HEK293 (cell line): ENCODE measurements at regions not wholly inside any gene's neighbourhood (a gene's known extent, or its start where the extent isn't known, plus 50 kb on each side); places are given as distances from the start of the nearest gene placed in this dataset.

Experiments used
- ZBTB7A ChIP-seq: fragments of 450-650 bp; formaldehyde crosslinking; IDR thresholded peaks from 2 replicates; pipeline ENCODE4 v1.5.1; 2016; ENCODE audit warnings: low read depth, missing biosample characterization, missing genetic modification characterization
- ZFHX2 ChIP-seq: fragments of 450-650 bp; formaldehyde crosslinking; conservative IDR thresholded peaks from 2 replicates; pipeline ENCODE4 v1.5.1; 2016; ENCODE audit warnings: missing biosample characterization, missing genetic modification characterization
- ZNF138 ChIP-seq: fragments of 450-650 bp; formaldehyde crosslinking; IDR thresholded peaks from 2 replicates; pipeline ENCODE4 v1.5.1; 2016; ENCODE audit warnings: missing biosample characterization, missing genetic modification characterization, borderline replicate concordance
- ZNF274 ChIP-seq, 2 experiments: fragments of 200-500 bp in 1 of 2; fragments of 450-650 bp in 1 of 2; sonication (Bioruptor generic) in 1 of 2; formaldehyde crosslinking in 1 of 2; IDR thresholded peaks; 2 replicates each; pipeline versions ENCODE4 v1.5.1 to v1.6.1; 2014 to 2016; ENCODE audit warnings: borderline replicate concordance in 1 of 2, inconsistent platforms in 1 of 2, low read length in 1 of 2, missing biosample characterization in 1 of 2, missing genetic modification characterization in 1 of 2
- ZNF311 ChIP-seq: fragments of 450-650 bp; formaldehyde crosslinking; IDR thresholded peaks from 2 replicates; pipeline ENCODE4 v1.5.1; 2017; ENCODE audit warnings: missing biosample characterization, missing genetic modification characterization, borderline replicate concordance
- ZNF549 ChIP-seq: fragments of 450-650 bp; IDR thresholded peaks from 2 replicates; pipeline ENCODE4 v1.5.1; 2018; ENCODE audit warnings: missing biosample characterization, missing genetic modification characterization, mild to moderate bottlenecking, inconsistent platforms, moderate library complexity
- TF ChIP-seq, protein P1 (sequence below): fragments of 450-650 bp; formaldehyde crosslinking; IDR thresholded peaks from 2 replicates; pipeline ENCODE4 v1.5.1; 2016; ENCODE audit warnings: missing biosample characterization, missing genetic modification characterization
- TF ChIP-seq, protein P2 (sequence below): fragments of 450-650 bp; formaldehyde crosslinking; conservative IDR thresholded peaks from 2 replicates; pipeline ENCODE4 v1.5.1; 2016; ENCODE audit warnings: low read depth, missing biosample characterization, missing genetic modification characterization
- TF ChIP-seq, protein P3 (sequence below): fragments of 450-650 bp; formaldehyde crosslinking; IDR thresholded peaks from 2 replicates; pipeline ENCODE4 v1.5.1; 2016; ENCODE audit warnings: missing biosample characterization, missing genetic modification characterization

DNA sequence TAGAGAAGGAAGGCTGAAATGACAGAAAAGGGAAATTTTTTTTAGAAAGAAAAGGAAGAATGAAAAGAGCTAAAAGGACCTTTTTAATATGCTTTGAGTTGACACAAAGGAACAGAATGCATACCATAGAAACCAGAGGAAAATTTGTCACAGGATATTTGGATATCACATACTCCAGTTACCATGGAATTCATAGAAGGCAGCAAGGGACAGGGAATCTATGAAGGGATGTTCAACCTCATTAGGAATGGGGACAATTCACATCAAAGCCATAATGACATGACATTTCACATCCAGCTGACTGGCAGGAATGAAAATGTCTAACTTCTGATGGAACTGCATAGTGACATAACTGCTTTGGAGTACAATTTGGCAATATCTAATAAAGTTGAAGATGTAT lies 469.4 kb downstream of the CCER1 start:
- TF ChIP-seq, protein P1, sequence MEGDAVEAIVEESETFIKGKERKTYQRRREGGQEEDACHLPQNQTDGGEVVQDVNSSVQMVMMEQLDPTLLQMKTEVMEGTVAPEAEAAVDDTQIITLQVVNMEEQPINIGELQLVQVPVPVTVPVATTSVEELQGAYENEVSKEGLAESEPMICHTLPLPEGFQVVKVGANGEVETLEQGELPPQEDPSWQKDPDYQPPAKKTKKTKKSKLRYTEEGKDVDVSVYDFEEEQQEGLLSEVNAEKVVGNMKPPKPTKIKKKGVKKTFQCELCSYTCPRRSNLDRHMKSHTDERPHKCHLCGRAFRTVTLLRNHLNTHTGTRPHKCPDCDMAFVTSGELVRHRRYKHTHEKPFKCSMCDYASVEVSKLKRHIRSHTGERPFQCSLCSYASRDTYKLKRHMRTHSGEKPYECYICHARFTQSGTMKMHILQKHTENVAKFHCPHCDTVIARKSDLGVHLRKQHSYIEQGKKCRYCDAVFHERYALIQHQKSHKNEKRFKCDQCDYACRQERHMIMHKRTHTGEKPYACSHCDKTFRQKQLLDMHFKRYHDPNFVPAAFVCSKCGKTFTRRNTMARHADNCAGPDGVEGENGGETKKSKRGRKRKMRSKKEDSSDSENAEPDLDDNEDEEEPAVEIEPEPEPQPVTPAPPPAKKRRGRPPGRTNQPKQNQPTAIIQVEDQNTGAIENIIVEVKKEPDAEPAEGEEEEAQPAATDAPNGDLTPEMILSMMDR (tag by site-specific recombination), result no peak
- TF ChIP-seq ZNF274 (IDR thresholded peaks at IDR 0.05; ENCODE audit: low read length) (no peak), ZNF274 (tag by site-specific recombination; IDR thresholded peaks at IDR 0.05; ENCODE audit: borderline replicate concordance) (no peak), ZNF138 (tag by site-specific recombination) (no peak), ZBTB7A (tag by site-specific recombination) (no peak), ZFHX2 (tag by site-specific recombination) (no peak), ZNF549 (no peak), ZNF311 (tag by site-specific recombination) (no peak)
- TF ChIP-seq, protein P2, sequence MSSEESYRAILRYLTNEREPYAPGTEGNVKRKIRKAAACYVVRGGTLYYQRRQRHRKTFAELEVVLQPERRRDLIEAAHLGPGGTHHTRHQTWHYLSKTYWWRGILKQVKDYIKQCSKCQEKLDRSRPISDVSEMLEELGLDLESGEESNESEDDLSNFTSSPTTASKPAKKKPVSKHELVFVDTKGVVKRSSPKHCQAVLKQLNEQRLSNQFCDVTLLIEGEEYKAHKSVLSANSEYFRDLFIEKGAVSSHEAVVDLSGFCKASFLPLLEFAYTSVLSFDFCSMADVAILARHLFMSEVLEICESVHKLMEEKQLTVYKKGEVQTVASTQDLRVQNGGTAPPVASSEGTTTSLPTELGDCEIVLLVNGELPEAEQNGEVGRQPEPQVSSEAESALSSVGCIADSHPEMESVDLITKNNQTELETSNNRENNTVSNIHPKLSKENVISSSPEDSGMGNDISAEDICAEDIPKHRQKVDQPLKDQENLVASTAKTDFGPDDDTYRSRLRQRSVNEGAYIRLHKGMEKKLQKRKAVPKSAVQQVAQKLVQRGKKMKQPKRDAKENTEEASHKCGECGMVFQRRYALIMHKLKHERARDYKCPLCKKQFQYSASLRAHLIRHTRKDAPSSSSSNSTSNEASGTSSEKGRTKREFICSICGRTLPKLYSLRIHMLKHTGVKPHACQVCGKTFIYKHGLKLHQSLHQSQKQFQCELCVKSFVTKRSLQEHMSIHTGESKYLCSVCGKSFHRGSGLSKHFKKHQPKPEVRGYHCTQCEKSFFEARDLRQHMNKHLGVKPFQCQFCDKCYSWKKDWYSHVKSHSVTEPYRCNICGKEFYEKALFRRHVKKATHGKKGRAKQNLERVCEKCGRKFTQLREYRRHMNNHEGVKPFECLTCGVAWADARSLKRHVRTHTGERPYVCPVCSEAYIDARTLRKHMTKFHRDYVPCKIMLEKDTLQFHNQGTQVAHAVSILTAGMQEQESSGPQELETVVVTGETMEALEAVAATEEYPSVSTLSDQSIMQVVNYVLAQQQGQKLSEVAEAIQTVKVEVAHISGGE (tag by site-specific recombination), result no peak
- TF ChIP-seq, protein P3, sequence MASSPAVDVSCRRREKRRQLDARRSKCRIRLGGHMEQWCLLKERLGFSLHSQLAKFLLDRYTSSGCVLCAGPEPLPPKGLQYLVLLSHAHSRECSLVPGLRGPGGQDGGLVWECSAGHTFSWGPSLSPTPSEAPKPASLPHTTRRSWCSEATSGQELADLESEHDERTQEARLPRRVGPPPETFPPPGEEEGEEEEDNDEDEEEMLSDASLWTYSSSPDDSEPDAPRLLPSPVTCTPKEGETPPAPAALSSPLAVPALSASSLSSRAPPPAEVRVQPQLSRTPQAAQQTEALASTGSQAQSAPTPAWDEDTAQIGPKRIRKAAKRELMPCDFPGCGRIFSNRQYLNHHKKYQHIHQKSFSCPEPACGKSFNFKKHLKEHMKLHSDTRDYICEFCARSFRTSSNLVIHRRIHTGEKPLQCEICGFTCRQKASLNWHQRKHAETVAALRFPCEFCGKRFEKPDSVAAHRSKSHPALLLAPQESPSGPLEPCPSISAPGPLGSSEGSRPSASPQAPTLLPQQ, result no peak
